Keratinocyte (primary cell): ENCODE measurements at regions not wholly inside any gene's neighbourhood (a gene's known extent, or its start where the extent isn't known, plus 50 kb on each side); places are given as distances from the start of the nearest gene placed in this dataset.

Source experiments
- DNase-seq: peaks from one replicate; pipeline ENCODE4 v3.0.0-alpha.2; 2011; ENCODE audit warnings: low read depth, missing footprints, low spot score
- FAIRE-seq: peaks from 2 replicates; lab custom pipeline; 2011; peaks lifted over from hg19 to GRCh38; lab: Jason Lieb, UNC
- H2AFZ ChIP-seq: 2 replicates; pipeline ENCODE4 v1.6.0; 2012; ENCODE audit warnings: low read length, control low read depth, inconsistent platforms; ENCODE audit not compliant: control insufficient read depth
- H3K27ac ChIP-seq: 2 replicates; pipeline ENCODE4 v1.5.1; 2011; ENCODE audit warnings: low read length; ENCODE audit not compliant: control insufficient read depth, insufficient read depth
- H3K27me3 ChIP-seq: 3 replicates; pipeline ENCODE4 v1.6.0; 2011; ENCODE audit warnings: low read length; ENCODE audit not compliant: control insufficient read depth, insufficient read depth; ENCODE audit errors: extremely low read depth
- H3K36me3 ChIP-seq, 2 experiments: 2 replicates in 1 of 2; 3 replicates in 1 of 2; pipeline ENCODE4 v1.5.1; 2011; ENCODE audit warnings: low read length in 2 of 2, mild to moderate bottlenecking in 1 of 2; ENCODE audit not compliant: control insufficient read depth in 2 of 2, insufficient read depth in 2 of 2; ENCODE audit errors: extremely low read depth in 1 of 2
- H3K4me1 ChIP-seq: 3 replicates; pipeline ENCODE4 v1.5.1; 2011; ENCODE audit warnings: low read length; ENCODE audit not compliant: control insufficient read depth, insufficient read depth; ENCODE audit errors: extremely low read depth
- H3K4me2 ChIP-seq: 3 replicates; pipeline ENCODE4 v1.6.0; 2011; ENCODE audit warnings: low read depth, low read length; ENCODE audit not compliant: control insufficient read depth, insufficient read depth; ENCODE audit errors: extremely low read depth
- H3K4me3 ChIP-seq, 3 experiments: fragments of 200-600 bp in 1 of 3; sonication (generic) in 1 of 3; 2 replicates in 2 of 3; 3 replicates in 1 of 3; pipeline ENCODE4 v1.5.1; 2011 to 2016; ENCODE audit warnings: low read length in 3 of 3, mild to moderate bottlenecking in 3 of 3, control low read depth in 2 of 3, inconsistent platforms in 1 of 3, low read depth in 1 of 3, mixed read lengths in 1 of 3, mixed run types in 1 of 3, moderate library complexity in 1 of 3; ENCODE audit not compliant: control insufficient read depth in 2 of 3, insufficient read depth in 2 of 3; ENCODE audit errors: extremely low read depth in 1 of 3
- H3K79me2 ChIP-seq: 2 replicates; pipeline ENCODE4 v1.6.0; 2012; ENCODE audit warnings: low read length; ENCODE audit not compliant: control insufficient read depth, insufficient read depth
- H3K9ac ChIP-seq: 3 replicates; pipeline ENCODE4 v1.6.0; 2011; ENCODE audit warnings: low read length; ENCODE audit not compliant: control insufficient read depth, insufficient read depth; ENCODE audit errors: extremely low read depth
- H3K9me1 ChIP-seq: 3 replicates; pipeline ENCODE4 v1.6.0; 2011; ENCODE audit warnings: low read length; ENCODE audit not compliant: control insufficient read depth, insufficient read depth; ENCODE audit errors: extremely low read depth
- H3K9me3 ChIP-seq: 2 replicates; pipeline ENCODE4 v1.5.1; 2012; ENCODE audit warnings: low read depth, low read length; ENCODE audit not compliant: control insufficient read depth
- H4K20me1 ChIP-seq: 3 replicates; pipeline ENCODE4 v1.6.0; 2011; ENCODE audit warnings: low read length; ENCODE audit not compliant: control insufficient read depth, insufficient read depth; ENCODE audit errors: extremely low read depth
- EZH2 ChIP-seq: IDR thresholded peaks from one replicate; pipeline ENCODE4 v1.6.1; 2012; ENCODE audit warnings: inconsistent platforms, mild to moderate bottlenecking, low read length, moderate library complexity
- dilution Hi-C: fragments of 300-500 bp; cut with MboI; formaldehyde crosslinking; loops from one replicate; pipeline ENCODE4 v1.7.0; 2020; ENCODE audit warnings: low sequenced_read_pairs; ENCODE audit not compliant: extremely low pct_ligation_motif_present
- TF ChIP-seq, protein P1 (sequence below), 3 experiments: IDR thresholded peaks in 1 of 3; conservative IDR thresholded peaks in 1 of 3; optimal IDR thresholded peaks in 1 of 3; 2 replicates in 2 of 3; 3 replicates in 1 of 3; pipeline versions ENCODE3 to v1.5.1; 2011; ENCODE audit warnings: low read length in 3 of 3, mild to moderate bottlenecking in 3 of 3, moderate library complexity in 2 of 3, control low read depth in 1 of 3, inconsistent platforms in 1 of 3; ENCODE audit not compliant: insufficient read depth in 2 of 3; ENCODE audit errors: extremely low read depth in 1 of 3

DNA sequence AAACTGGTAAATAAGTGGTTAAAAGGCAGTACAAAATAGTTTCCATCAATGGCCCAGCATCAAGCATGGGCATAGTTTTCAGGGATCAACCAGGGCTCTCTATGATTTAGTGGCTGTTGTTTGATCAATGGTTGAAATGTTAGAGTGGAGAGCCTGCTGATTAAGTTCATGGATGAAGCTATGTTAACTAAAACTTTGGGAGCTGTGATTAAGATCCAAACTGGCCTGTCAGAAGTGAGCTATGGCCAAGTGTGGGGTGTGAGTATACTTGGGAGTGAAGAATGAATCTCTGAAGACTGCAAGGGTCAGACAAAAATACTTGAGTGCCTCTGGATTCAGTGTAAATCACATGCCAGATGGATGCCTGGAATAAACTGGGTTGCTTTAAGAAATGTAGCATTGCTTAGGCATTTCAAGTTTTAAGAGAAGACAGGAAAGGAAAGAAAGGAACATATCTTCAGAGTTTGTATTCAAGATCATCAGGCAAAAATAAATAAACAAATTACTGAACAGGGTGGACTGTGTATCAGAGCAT lies 422.2 kb upstream of the ADAMTS9 start:
- Histone ChIP-seq H3K4me1 (no peaks in the 10 kb centered on the region), H3K4me2 (no peak overlapping the region), H2AFZ (no peak overlapping the region), H3K36me3 (no peaks in the 10 kb centered on the region), H3K79me2 (no peaks in the 10 kb centered on the region), H3K9me1 (no peaks in the 10 kb centered on the region), H3K9me3 (no peaks in the 10 kb centered on the region), H3K9ac (no peak overlapping the region), H3K27me3 (no peaks in the 10 kb centered on the region), H4K20me1 (no peaks in the 10 kb centered on the region), H3K27ac (no peak overlapping the region), H3K4me3 (no peak overlapping the region)
- no peak for DNase-seq
- dilution Hi-C loops: no loop called here
- no peak for FAIRE-seq
- TF ChIP-seq, protein P1, sequence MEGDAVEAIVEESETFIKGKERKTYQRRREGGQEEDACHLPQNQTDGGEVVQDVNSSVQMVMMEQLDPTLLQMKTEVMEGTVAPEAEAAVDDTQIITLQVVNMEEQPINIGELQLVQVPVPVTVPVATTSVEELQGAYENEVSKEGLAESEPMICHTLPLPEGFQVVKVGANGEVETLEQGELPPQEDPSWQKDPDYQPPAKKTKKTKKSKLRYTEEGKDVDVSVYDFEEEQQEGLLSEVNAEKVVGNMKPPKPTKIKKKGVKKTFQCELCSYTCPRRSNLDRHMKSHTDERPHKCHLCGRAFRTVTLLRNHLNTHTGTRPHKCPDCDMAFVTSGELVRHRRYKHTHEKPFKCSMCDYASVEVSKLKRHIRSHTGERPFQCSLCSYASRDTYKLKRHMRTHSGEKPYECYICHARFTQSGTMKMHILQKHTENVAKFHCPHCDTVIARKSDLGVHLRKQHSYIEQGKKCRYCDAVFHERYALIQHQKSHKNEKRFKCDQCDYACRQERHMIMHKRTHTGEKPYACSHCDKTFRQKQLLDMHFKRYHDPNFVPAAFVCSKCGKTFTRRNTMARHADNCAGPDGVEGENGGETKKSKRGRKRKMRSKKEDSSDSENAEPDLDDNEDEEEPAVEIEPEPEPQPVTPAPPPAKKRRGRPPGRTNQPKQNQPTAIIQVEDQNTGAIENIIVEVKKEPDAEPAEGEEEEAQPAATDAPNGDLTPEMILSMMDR (optimal IDR thresholded peaks at IDR 0.05 in 1 of 3, IDR thresholded peaks at IDR 0.05 in 1 of 3, conservative IDR thresholded peaks at IDR 0.05 in 1 of 3; ENCODE audit: extremely low read depth in 1 of 3, insufficient read depth in 2 of 3, low read length in 3 of 3): no peak
- TF ChIP-seq EZH2: no peak

DNA sequence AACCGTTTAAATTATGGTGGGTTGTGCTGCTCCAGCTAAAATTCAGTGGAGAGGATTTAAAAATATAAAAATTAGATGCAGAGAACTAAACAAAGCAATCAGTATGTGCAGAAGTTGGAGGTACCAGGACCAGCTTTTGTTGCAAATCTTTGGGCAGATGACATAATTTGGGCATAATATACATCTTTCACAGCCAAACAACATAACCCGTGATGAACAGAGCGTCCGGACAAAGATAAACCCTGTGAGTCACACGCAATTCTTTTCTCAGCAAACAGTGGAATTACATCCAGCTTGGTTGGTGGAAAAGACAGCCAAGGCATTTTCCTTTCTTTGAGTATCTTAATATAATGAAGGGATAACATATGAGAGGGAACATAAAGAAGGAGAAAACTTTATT lies 419.4 kb upstream of the ADAMTS9 start:
- H3K36me3 ChIP-seq: no peaks in the 10 kb centered on the region
- DNase-seq (no peak), FAIRE-seq (peak; percentile 48)
- no peaks in the 10 kb centered on the region for H3K27me3 ChIP-seq
- H3K27ac ChIP-seq: no peak overlapping the region
- no peaks in the 10 kb centered on the region for H3K9me1 ChIP-seq
- H3K9ac ChIP-seq: no peak overlapping the region
- H3K4me1 ChIP-seq: no peaks in the 10 kb centered on the region
- H3K4me2 ChIP-seq: no peak overlapping the region
- no peaks in the 10 kb centered on the region for H3K79me2 ChIP-seq
- H4K20me1 ChIP-seq: no peaks in the 10 kb centered on the region
- no peak overlapping the region for H2AFZ ChIP-seq
- TF ChIP-seq EZH2: no peak
- TF ChIP-seq, protein P1 (optimal IDR thresholded peaks at IDR 0.05 in 1 of 3, IDR thresholded peaks at IDR 0.05 in 1 of 3, conservative IDR thresholded peaks at IDR 0.05 in 1 of 3; ENCODE audit: extremely low read depth in 1 of 3, insufficient read depth in 2 of 3, low read length in 3 of 3): no peak
- H3K9me3 ChIP-seq: no peaks in the 10 kb centered on the region
- no peak overlapping the region for H3K4me3 ChIP-seq
- dilution Hi-C loops: no loop called here
